ENCODE measurements at regions not wholly inside any gene's neighbourhood (a gene's known extent, or its start where the extent isn't known, plus 50 kb on each side); places are given as distances from the start of the nearest gene placed in this dataset.
"Not testable (repeated sequence)": the region's sequence is repeated elsewhere in the genome, so short reads cannot be mapped to it uniquely, and the experiment has no call there.

GRCh38 chr6:113004470-113005270 is 657.5 kb downstream of the RFPL4B start:
- DNase-seq = no peak

GRCh38 chr6:113006494-113006893 is 659.4 kb downstream of the RFPL4B start:
- no peak for DNase-seq

- no peak for DNase-seq
Measured at GRCh38 chr6:113009682-113010081, 662.6 kb downstream of the RFPL4B start.

- DNase-seq = no peak
Measured at GRCh38 chr6:113010196-113010989, 663.3 kb downstream of the RFPL4B start.

- no peak for DNase-seq
Measured at GRCh38 chr6:113011389-113011788, 664.3 kb downstream of the RFPL4B start.

- DNase-seq = no peak
Measured at GRCh38 chr6:113011801-113012200, 664.7 kb downstream of the RFPL4B start.

GRCh38 chr6:113015249-113015648 is 668.1 kb downstream of the RFPL4B start:
- no peak for DNase-seq

GRCh38 chr6:113017353-113017752 is 670.2 kb downstream of the RFPL4B start:
- DNase-seq = no peak

GRCh38 chr6:113018351-113019151 is 671.4 kb downstream of the RFPL4B start:
- DNase-seq = no peak

- no peak for DNase-seq
Measured at GRCh38 chr6:113019176-113019575, 672.0 kb downstream of the RFPL4B start.

- DNase-seq = no peak
Measured at GRCh38 chr6:113027780-113028179, 680.6 kb downstream of the RFPL4B start.

- not testable (repeated sequence) for DNase-seq
Measured at GRCh38 chr6:113029161-113029560, 682.0 kb downstream of the RFPL4B start.

GRCh38 chr6:113031591-113032238 is 684.6 kb downstream of the RFPL4B start:
- no peak for DNase-seq

- DNase-seq = no peak
Measured at GRCh38 chr6:113039005-113039404, 691.9 kb downstream of the RFPL4B start.

GRCh38 chr6:113047148-113047547 is 700.0 kb downstream of the RFPL4B start:
- no peak for DNase-seq

- no peak for DNase-seq
Measured at GRCh38 chr6:113047932-113048331, 700.8 kb downstream of the RFPL4B start.

GRCh38 chr6:113048741-113049140 is 701.6 kb downstream of the RFPL4B start:
- DNase-seq = no peak

GRCh38 chr6:113049190-113049589 is 702.1 kb downstream of the RFPL4B start:
- DNase-seq = no peak

GRCh38 chr6:113050010-113050858 is 703.1 kb downstream of the RFPL4B start:
- no peak for DNase-seq

- no peak for DNase-seq
Measured at GRCh38 chr6:113050979-113051378, 703.8 kb downstream of the RFPL4B start.

- DNase-seq = no peak
Measured at GRCh38 chr6:113052506-113052905, 705.4 kb downstream of the RFPL4B start.

GRCh38 chr6:113055061-113055460 is 707.9 kb downstream of the RFPL4B start:
- DNase-seq = no peak

Data from NCI-H2171 (cell line).